Ishikawa (cell line): ENCODE measurements at regions not wholly inside any gene's neighbourhood (a gene's known extent, or its start where the extent isn't known, plus 50 kb on each side); places are given as distances from the start of the nearest gene placed in this dataset.

Experiments
- CEBPB ChIP-seq: IDR thresholded peaks from 2 replicates; pipeline ENCODE4 v1.6.1; 2012
- CREB1 ChIP-seq: IDR thresholded peaks from 2 replicates; pipeline ENCODE4 v1.6.1; 2012; ENCODE audit warnings: low read depth
- EGR1 ChIP-seq: IDR thresholded peaks from 2 replicates; pipeline ENCODE4 v1.6.1; 2012
- EP300 ChIP-seq: IDR thresholded peaks from 2 replicates; pipeline ENCODE4 v1.6.1; 2012; ENCODE audit warnings: borderline replicate concordance
- FOXM1 ChIP-seq: IDR thresholded peaks from 2 replicates; pipeline ENCODE4 v1.6.1; 2012; ENCODE audit warnings: low read depth, borderline replicate concordance
- MAX ChIP-seq: IDR thresholded peaks from 2 replicates; pipeline ENCODE4 v1.6.1; 2012
- NFIC ChIP-seq: IDR thresholded peaks from 2 replicates; pipeline ENCODE4 v1.6.1; 2012
- RAD21 ChIP-seq: IDR thresholded peaks from 2 replicates; pipeline ENCODE4 v1.6.1; 2012; ENCODE audit warnings: low read depth
- REST ChIP-seq: IDR thresholded peaks from 2 replicates; pipeline ENCODE4 v1.6.1; 2012; ENCODE audit warnings: low read depth, mild to moderate bottlenecking
- TAF1 ChIP-seq: IDR thresholded peaks from 2 replicates; pipeline ENCODE4 v1.6.1; 2012; ENCODE audit warnings: low read depth, mild to moderate bottlenecking
- TCF12 ChIP-seq: IDR thresholded peaks from 2 replicates; pipeline ENCODE4 v1.6.1; 2012; ENCODE audit warnings: low read depth
- TEAD4 ChIP-seq: IDR thresholded peaks from 2 replicates; pipeline ENCODE4 v1.6.1; 2012
- YY1 ChIP-seq: IDR thresholded peaks from 2 replicates; pipeline ENCODE4 v1.6.1; 2012; ENCODE audit warnings: low read depth
- ZBTB7A ChIP-seq: IDR thresholded peaks from 2 replicates; pipeline ENCODE4 v1.6.1; 2012; ENCODE audit warnings: low read depth
- TF ChIP-seq, protein P1 (sequence below): IDR thresholded peaks from 2 replicates; pipeline ENCODE4 v1.6.1; 2012

- no peak for TF ChIP-seq TAF1
- TF ChIP-seq CEBPB: no peak
- no peak for TF ChIP-seq TEAD4
- TF ChIP-seq REST: no peak
- TF ChIP-seq, protein P1, sequence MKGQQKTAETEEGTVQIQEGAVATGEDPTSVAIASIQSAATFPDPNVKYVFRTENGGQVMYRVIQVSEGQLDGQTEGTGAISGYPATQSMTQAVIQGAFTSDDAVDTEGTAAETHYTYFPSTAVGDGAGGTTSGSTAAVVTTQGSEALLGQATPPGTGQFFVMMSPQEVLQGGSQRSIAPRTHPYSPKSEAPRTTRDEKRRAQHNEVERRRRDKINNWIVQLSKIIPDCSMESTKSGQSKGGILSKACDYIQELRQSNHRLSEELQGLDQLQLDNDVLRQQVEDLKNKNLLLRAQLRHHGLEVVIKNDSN: no peak
- no peak for TF ChIP-seq ZBTB7A
- TF ChIP-seq EGR1: no peak
- TF ChIP-seq FOXM1: no peak
- no peak for TF ChIP-seq RAD21
- TF ChIP-seq YY1: no peak
- no peak for TF ChIP-seq EP300
- TF ChIP-seq NFIC: no peak
- no peak for TF ChIP-seq MAX
- TF ChIP-seq CREB1: no peak
Measured at GRCh38 chr2:209121691-209122090, 302.2 kb upstream of the MAP2 start.

DNA sequence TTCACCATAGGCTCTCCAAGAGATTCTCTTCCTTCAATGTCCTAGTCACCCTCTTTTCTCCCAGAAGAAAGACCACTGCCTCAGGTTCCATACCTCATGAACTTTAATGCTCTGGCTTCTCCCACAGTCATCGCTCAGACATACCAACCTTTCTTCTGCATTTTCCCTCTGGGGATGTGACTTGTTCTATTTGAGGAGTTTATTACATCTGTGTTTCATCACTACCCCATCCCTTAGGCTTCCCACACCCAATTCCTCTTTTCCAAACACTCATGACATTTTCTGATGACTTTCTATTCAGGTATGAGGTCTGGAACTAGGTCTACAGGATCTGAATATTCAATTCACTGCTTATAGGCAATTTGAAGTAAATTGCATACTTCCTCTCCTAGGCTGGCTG lies 298.6 kb upstream of the MAP2 start:
- TF ChIP-seq RAD21 (no peak), TAF1 (no peak), TCF12 (no peak), YY1 (no peak), CREB1 (no peak), ZBTB7A (no peak), EGR1 (no peak), NFIC (no peak), CEBPB (no peak), TEAD4 (no peak), MAX (no peak), REST (no peak), EP300 (no peak), FOXM1 (no peak)
- TF ChIP-seq, protein P1: no peak

DNA sequence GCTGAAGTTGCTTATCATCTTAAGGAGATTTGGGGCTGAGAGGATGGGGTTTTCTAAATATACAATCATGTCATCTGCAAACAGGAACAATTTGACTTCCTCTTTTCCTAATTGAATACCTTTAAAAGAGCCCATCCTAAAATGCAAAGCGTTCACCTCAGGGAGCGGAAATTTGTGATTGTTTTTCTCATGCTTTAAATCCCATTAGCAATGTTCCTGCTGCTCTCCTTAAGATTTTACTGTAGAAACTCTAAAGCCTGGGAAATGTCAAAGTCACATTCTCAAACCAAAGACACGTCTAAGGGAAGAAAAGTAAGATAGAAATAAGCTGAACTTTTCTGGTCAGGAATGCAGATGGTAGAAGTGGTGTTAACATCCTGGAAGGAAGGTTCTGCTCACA lies 285.8 kb upstream of the MAP2 start:
- TF ChIP-seq YY1 (no peak), TCF12 (no peak), REST (no peak), ZBTB7A (no peak), TEAD4 (no peak), NFIC (no peak), CEBPB (no peak), EGR1 (no peak), MAX (no peak), EP300 (no peak), FOXM1 (no peak), CREB1 (no peak)

GRCh38 chr2:209141142-209141541 lies 282.7 kb upstream of the MAP2 start:
- TF ChIP-seq EP300 (no peak), RAD21 (no peak), TCF12 (no peak), CEBPB (no peak)
